Activated CD8-positive, alpha-beta memory T cell treated with anti-CD3 and anti-CD28 coated beads for 36 hours (primary cell): ENCODE measurements at regions not wholly inside any gene's neighbourhood (a gene's known extent, or its start where the extent isn't known, plus 50 kb on each side); places are given as distances from the start of the nearest gene placed in this dataset.
"Not testable (repeated sequence)": the region's sequence is repeated elsewhere in the genome, so short reads cannot be mapped to it uniquely, and the experiment has no call there.

Source experiments
- CTCF ChIA-PET: fragments of 350-600 bp; sonication (Branson Sonifier 250); formaldehyde crosslinking; loops from one replicate; lab custom pipeline; 2021; ENCODE audit warnings: antibody characterized with exemption; lab: Charles Lee
- POLR2A ChIA-PET: fragments of 350-600 bp; sonication (Branson Sonifier 250); formaldehyde crosslinking; loops from one replicate; lab custom pipeline; 2021; ENCODE audit warnings: antibody characterized with exemption; lab: Charles Lee

GRCh38 chr6:121668259-121668658 lies 232.8 kb downstream of the GJA1 start:
- ChIA-PET POLR2A (no interaction called here), CTCF (no interaction called here)

- ChIA-PET CTCF (no interaction called here), POLR2A (no interaction called here)
Observed at GRCh38 chr6:121670511-121670910, 235.1 kb downstream of the GJA1 start.

- POLR2A ChIA-PET, result no interaction called here
- CTCF ChIA-PET, result no interaction called here
Observed at GRCh38 chr6:121677571-121677970, 242.1 kb downstream of the GJA1 start.

GRCh38 chr6:121678245-121678644 lies 242.8 kb downstream of the GJA1 start:
- POLR2A ChIA-PET, result no interaction called here
- CTCF ChIA-PET, result no interaction called here

GRCh38 chr6:121680058-121680457 lies 244.6 kb downstream of the GJA1 start:
- ChIA-PET CTCF (interaction anchor here (0.7 to 1.1 kb wide), 2 partner anchors 13 to 493 kb away, joined by 3 to 4 read pairs; no protein-coding TSS in a partner anchor), POLR2A (no interaction called here)

GRCh38 chr6:121682666-121683065 lies 247.2 kb downstream of the GJA1 start:
- ChIA-PET POLR2A (no interaction called here), CTCF (no interaction called here)

DNA sequence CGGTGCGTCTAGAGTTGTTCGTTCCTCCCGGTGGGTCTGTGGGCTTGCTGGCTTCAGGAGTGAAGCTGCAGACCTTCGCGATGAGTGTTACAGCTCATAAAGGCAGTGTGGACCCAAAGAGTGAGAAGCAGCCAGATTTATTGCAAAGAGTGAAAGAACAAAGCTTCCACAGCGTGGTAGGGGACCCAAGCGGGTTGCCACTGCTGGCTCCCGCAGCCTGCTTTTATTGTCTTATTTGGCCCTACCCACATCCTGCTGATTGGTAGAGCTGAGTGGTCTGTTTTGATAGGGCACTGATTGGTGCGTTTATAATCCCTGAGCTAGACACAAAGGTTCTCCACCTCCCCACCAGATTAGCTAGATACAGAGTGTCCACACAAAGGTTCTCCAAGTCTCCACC lies 250.4 kb downstream of the GJA1 start:
- CTCF ChIA-PET, POLR2A ChIA-PET: not testable (repeated sequence)

DNA sequence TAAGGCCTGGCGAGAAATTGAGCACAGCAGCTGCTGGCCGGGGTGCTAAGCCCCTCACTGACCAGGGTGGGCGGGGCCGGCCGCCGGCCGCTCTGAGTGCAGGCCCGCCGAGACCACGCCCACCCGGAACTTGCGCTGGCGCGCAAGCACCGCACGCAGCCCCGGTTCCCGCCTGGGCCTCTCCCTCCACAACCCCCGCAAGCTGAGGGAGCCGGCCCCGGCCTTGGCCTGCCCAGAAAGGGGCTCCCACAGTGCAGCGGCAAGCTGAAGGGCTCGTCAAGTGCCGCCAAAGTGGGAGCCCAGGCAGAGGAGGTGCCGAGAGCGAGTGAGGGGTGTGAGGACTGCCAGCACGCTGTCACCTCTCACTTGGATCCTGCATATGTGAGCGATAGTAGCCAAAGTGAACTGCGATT lies 251.2 kb downstream of the GJA1 start:
- ChIA-PET POLR2A (no interaction called here), CTCF (no interaction called here)

DNA sequence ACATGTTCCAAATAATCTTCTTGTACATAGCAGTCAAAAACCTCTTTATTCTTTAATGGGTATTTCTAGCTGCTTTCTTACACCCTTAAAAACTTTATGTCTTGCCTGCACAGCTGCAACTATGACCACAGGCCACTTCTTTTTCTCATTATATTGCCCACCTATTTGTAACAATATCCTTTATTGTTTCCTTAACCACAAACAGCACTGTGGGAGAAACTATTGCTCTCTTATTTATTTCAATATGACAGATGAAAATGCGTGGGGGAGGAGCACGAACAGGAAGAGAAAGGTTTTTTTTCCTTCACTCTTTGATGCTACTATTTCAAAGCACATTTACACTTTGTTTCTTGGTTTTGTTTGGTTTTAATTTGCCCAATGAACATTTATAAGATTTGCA lies 253.5 kb downstream of the GJA1 start:
- POLR2A ChIA-PET, result no interaction called here

GRCh38 chr6:121691126-121691551 lies 255.7 kb downstream of the GJA1 start:
- CTCF ChIA-PET, result no interaction called here
- POLR2A ChIA-PET, result no interaction called here

More for the DNA sequence above, 253.5 kb downstream of the GJA1 start:
- CTCF ChIA-PET, result no interaction called here

GRCh38 chr6:121694389-121694788 lies 258.9 kb downstream of the GJA1 start:
- CTCF ChIA-PET, result no interaction called here
- POLR2A ChIA-PET, result no interaction called here

DNA sequence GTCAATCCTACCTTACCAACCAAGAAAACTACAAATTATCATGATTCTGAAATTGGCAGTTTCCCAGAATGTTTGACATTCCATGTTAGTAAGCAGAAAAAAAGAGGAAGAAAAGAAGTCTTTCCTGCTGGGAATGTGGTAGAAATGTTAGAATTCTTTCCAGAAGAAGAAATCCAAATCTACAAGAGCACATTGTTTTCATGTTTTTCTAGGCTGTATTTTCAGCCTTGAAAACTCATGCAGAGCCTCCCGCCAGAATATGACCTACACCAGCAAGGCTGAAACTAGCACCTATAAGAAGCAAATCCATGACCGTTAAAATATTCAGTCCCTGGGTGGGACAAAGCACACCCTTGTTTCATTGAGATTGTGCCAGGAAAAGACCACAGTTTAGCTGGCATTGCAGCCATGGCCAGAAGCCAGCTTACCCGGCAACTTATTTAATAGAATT lies 259.4 kb downstream of the GJA1 start:
- POLR2A ChIA-PET, result no interaction called here
- CTCF ChIA-PET, result no interaction called here

DNA sequence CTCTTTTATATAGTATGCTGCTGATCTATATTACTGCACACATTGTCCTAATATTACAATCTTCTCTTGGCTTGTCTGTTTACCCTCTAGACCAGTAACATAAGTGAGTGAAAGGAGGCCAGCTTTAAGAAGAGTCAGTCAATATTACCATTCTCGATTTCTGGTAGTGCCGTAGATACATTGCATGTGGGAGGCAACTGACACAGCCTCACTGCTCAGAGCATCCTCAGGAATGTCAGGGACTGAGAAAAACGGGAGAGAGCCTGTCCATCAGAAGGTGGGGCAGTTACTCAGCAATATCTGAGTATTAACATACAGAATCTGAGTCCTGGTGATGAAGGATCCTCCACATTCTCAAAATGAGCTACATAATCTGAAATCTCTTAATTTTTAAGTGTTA lies 259.9 kb downstream of the GJA1 start:
- POLR2A ChIA-PET, result no interaction called here

DNA sequence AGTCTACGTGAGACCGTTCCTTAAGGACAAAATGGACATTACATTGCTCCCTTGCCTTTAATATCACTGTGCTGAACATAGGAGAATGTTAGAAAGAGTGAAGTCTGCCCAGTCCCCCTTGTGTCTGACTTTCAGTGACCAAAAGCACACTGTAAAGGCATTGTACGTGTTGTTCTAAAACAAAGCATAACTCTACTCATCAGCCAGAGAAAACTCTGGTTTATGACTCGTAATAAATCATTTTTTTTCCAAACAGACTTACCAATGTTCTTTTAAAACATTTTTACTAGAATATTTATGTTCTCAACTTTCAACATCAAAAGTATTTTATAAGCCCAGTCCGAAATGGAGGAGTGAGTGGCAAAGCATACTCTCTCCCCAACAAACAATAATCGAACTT lies 262.5 kb downstream of the GJA1 start:
- CTCF ChIA-PET, result no interaction called here
- POLR2A ChIA-PET, result no interaction called here

More for the DNA sequence above, 259.9 kb downstream of the GJA1 start:
- CTCF ChIA-PET, result no interaction called here

DNA sequence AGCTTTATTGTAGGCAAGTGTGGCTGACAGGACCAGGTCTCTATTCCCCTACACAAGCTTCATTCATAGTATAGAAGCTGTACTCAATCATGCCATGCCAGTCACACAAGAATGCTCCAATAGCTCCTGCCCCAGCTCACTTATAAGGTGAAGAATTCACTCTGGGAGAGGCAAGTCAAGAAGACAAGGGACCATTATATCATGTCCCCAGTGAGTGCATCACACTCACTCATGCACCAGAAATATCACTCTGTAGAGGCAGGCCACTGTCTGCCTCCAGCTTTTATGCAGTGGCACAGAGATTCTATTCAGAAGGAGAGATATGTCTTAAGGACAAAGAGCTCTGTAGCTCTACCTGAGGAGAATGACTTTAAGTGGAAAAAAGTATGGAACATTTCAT lies 263.2 kb downstream of the GJA1 start:
- ChIA-PET CTCF (no interaction called here), POLR2A (no interaction called here)

GRCh38 chr6:121703129-121703528 lies 267.7 kb downstream of the GJA1 start:
- POLR2A ChIA-PET, result interaction anchor here (0.6 kb wide), 1 partner anchor 1477 kb away, joined by 4 read pairs; no protein-coding TSS in a partner anchor

GRCh38 chr6:121711472-121711871 lies 276.0 kb downstream of the GJA1 start:
- POLR2A ChIA-PET, result no interaction called here

More at GRCh38 chr6:121703129-121703528, 267.7 kb downstream of the GJA1 start:
- CTCF ChIA-PET, result not testable (repeated sequence)

GRCh38 chr6:121717686-121718085 lies 282.2 kb downstream of the GJA1 start:
- ChIA-PET POLR2A (no interaction called here), CTCF (no interaction called here)

More at GRCh38 chr6:121711472-121711871, 276.0 kb downstream of the GJA1 start:
- CTCF ChIA-PET, result no interaction called here

GRCh38 chr6:121720867-121721266 lies 285.4 kb downstream of the GJA1 start:
- CTCF ChIA-PET, POLR2A ChIA-PET: not testable (repeated sequence)

DNA sequence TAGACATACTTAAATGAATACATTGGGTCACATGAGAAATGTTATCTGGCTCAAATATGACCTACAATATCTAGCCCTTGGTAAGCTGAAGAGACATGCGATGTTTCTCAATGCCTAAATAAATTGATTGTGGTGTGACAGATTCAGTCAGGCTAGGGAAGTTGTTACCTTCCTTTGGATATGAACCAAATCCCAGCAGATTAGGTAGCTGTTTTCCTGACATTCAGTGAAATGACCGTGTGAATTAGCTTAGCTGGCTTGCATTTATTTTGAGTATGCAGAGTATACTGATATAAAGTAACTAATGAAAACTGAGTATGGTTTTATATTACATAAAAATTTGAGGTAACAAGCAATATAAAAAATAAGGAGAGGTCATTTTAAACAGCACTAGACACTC lies 288.2 kb downstream of the GJA1 start:
- CTCF ChIA-PET, result no interaction called here
- POLR2A ChIA-PET, result no interaction called here

- POLR2A ChIA-PET, result no interaction called here
- CTCF ChIA-PET, result no interaction called here
Observed at GRCh38 chr6:121724576-121724975, 289.1 kb downstream of the GJA1 start.

GRCh38 chr6:121726596-121726995 lies 291.1 kb downstream of the GJA1 start:
- CTCF ChIA-PET, result no interaction called here
- POLR2A ChIA-PET, result no interaction called here
